Body of pancreas (tissue), 4 donors: ENCODE measurements at regions not wholly inside any gene's neighbourhood (a gene's known extent, or its start where the extent isn't known, plus 50 kb on each side); places are given as distances from the start of the nearest gene placed in this dataset.

Experiments used
- ATAC-seq: fragments of 150-250 bp; one replicate; pipeline ENCODE4 v1.9.1; 2016
- DNase-seq, 4 donors: peaks; one replicate each; pipeline ENCODE4 v3.0.0-alpha.2; 2019
- H3K27ac ChIP-seq, 4 donors: fragments of 200-600 bp; sonication (generic); 1 replicate in 3 of 4; 2 replicates in 1 of 4; pipeline versions ENCODE4 v1.5.1 to v1.6.1; 2016 to 2019; ENCODE audit warnings: mild to moderate bottlenecking in 1 of 4, mixed read lengths in 1 of 4, moderate library complexity in 1 of 4
- H3K27me3 ChIP-seq, 2 donors: fragments of 200-600 bp; sonication (generic); one replicate each; pipeline ENCODE4 v1.6.0; 2016; ENCODE audit warnings: mild to moderate bottlenecking in 1 of 2
- H3K36me3 ChIP-seq, 2 donors: fragments of 200-600 bp; sonication (generic); replicated peaks in 1 of 2; 2 replicates each; pipeline ENCODE4 v1.5.1; 2016; ENCODE audit warnings: low read depth in 2 of 2; ENCODE audit not compliant: insufficient read depth in 1 of 2
- H3K4me1 ChIP-seq: fragments of 200-600 bp; sonication (generic); one replicate; pipeline ENCODE4 v1.6.0; 2016
- H3K4me3 ChIP-seq, 2 donors: fragments of 200-600 bp; sonication (generic); 1 replicate in 1 of 2; 2 replicates in 1 of 2; pipeline ENCODE4 v1.5.1; 2016 to 2019
- H3K9me3 ChIP-seq, 3 donors: fragments of 200-600 bp; sonication (generic); 1 replicate in 2 of 3; 2 replicates in 1 of 3; pipeline ENCODE4 v1.5.1; 2016
- CTCF ChIP-seq, 7 experiments: fragments of 450-650 bp in 4 of 7; fragments of 200-600 bp in 3 of 7; sonication (generic) in 3 of 7; IDR thresholded peaks; one replicate each; pipeline ENCODE4 v1.5.1; 2016 to 2019; ENCODE audit warnings: antibody characterized with exemption in 7 of 7
- POLR2A ChIP-seq, 3 donors: fragments of 450-650 bp; IDR thresholded peaks; one replicate each; pipeline ENCODE4 v1.6.1; 2016; ENCODE audit warnings: antibody characterized with exemption in 3 of 3, mild to moderate bottlenecking in 2 of 3
- WGBS, 2 donors: methylation state at CpG; one replicate each; pipeline ENCODE4 v1.1.5; 2017; 5-methylcytosine and 5-hydroxymethylcytosine counted together
- intact Hi-C: fragments of 100-400 bp; cut with DNase I; formaldehyde crosslinking; loops from one replicate; pipeline ENCODE4 v1.15.1; 2023

- WGBS, 2 donors: 50 to 61% methylated on average over 2 of the region's 2 CpGs
- ATAC-seq: no peak
- Histone ChIP-seq H3K27me3 (no peaks in the 10 kb centered on the region), H3K36me3 (no peaks in the 10 kb centered on the region), H3K27ac (no peak overlapping the region), H3K9me3 (no peaks in the 10 kb centered on the region), H3K4me3 (no peak overlapping the region), H3K4me1 (no peaks in the 10 kb centered on the region)
- intact Hi-C loops: no loop called here
- DNase-seq: no peak
- TF ChIP-seq CTCF (IDR thresholded peaks at IDR 0.05): no peak
Measured at GRCh38 chr17:70994194-70994593, 824.9 kb downstream of the KCNJ2 start.

- Histone ChIP-seq H3K36me3 (no peaks in the 10 kb centered on the region), H3K9me3 (no peaks in the 10 kb centered on the region), H3K27me3 (no peaks in the 10 kb centered on the region), H3K27ac (no peak overlapping the region), H3K4me1 (no peaks in the 10 kb centered on the region), H3K4me3 (no peak overlapping the region)
- ATAC-seq (no peak), DNase-seq (no peak)
- intact Hi-C loops: no loop called here
- TF ChIP-seq CTCF (IDR thresholded peaks at IDR 0.05) (no peak), POLR2A (IDR thresholded peaks at IDR 0.05) (no peak)
Measured at GRCh38 chr17:70995997-70996396, 826.7 kb downstream of the KCNJ2 start.

- Histone ChIP-seq H3K4me1 (no peaks in the 10 kb centered on the region), H3K9me3 (no peaks in the 10 kb centered on the region), H3K36me3 (no peaks in the 10 kb centered on the region), H3K4me3 (no peak overlapping the region), H3K27me3 (no peaks in the 10 kb centered on the region), H3K27ac (no peak overlapping the region)
- ATAC-seq: no peak
- no peak for TF ChIP-seq CTCF (IDR thresholded peaks at IDR 0.05)
- no peak for TF ChIP-seq POLR2A (IDR thresholded peaks at IDR 0.05)
- intact Hi-C loops: no loop called here
- WGBS, 2 donors: 70 to 71% methylated on average over 12 of the region's 12 CpGs
- DNase-seq: no peak
Measured at GRCh38 chr17:71003736-71004135, 834.4 kb downstream of the KCNJ2 start.

- Histone ChIP-seq H3K4me3 (no peak overlapping the region), H3K27ac (no peak overlapping the region), H3K36me3 (no peaks in the 10 kb centered on the region), H3K4me1 (no peaks in the 10 kb centered on the region), H3K27me3 (no peaks in the 10 kb centered on the region), H3K9me3 (no peaks in the 10 kb centered on the region)
- TF ChIP-seq POLR2A (IDR thresholded peaks at IDR 0.05): no peak
- no peak for TF ChIP-seq CTCF (IDR thresholded peaks at IDR 0.05)
- DNase-seq (no peak), ATAC-seq (no peak)
- 71 to 87% methylated on average over 6 of the region's 6 CpGs for WGBS, 2 donors
- intact Hi-C loops: no loop called here
Measured at GRCh38 chr17:71004413-71004812, 835.1 kb downstream of the KCNJ2 start.

- Histone ChIP-seq H3K4me3 (no peak overlapping the region), H3K27ac (no peak overlapping the region), H3K36me3 (no peaks in the 10 kb centered on the region), H3K27me3 (no peaks in the 10 kb centered on the region), H3K4me1 (no peaks in the 10 kb centered on the region), H3K9me3 (no peaks in the 10 kb centered on the region)
- WGBS, 2 donors: 46 to 47% methylated on average over 4 of the region's 4 CpGs
- intact Hi-C loops: no loop called here
- ATAC-seq: no peak
- no peak for TF ChIP-seq POLR2A (IDR thresholded peaks at IDR 0.05)
- no peak for DNase-seq
Measured at GRCh38 chr17:71011391-71011790, 842.1 kb downstream of the KCNJ2 start.
